IMR-90 (cell line): ENCODE measurements at regions not wholly inside any gene's neighbourhood (a gene's known extent, or its start where the extent isn't known, plus 50 kb on each side); places are given as distances from the start of the nearest gene placed in this dataset.
A peak's percentile ranks its signal among the peaks of the same experiment; 100 is the strongest.
"Not testable (repeated sequence)": the region's sequence is repeated elsewhere in the genome, so short reads cannot be mapped to it uniquely, and the experiment has no call there.

Experiments
- ATAC-seq: fragments of 200-7000 bp; cut with Tn5 transposase; 2 replicates; pipeline ENCODE4 v1.9.1; 2020; ENCODE audit warnings: low read depth, mild to moderate bottlenecking, moderate library complexity
- BruUV-seq: library from RNA; stranded (reverse); fragments of 400-500 nt; replicated peaks from 2 replicates; lab custom pipeline; 2021; lab: Mats Ljungman, UMichigan
- CTCF ChIA-PET: fragments of 300-600 bp; formaldehyde crosslinking; extraction: SDS; loops from one replicate; lab custom pipeline; 2021; ENCODE audit warnings: antibody characterized with exemption; lab: Yijun Ruan, JAX
- POLR2A ChIA-PET: fragments of 300-600 bp; sonication (Branson Sonifier 250); formaldehyde crosslinking; loops from one replicate; lab custom pipeline; 2022; ENCODE audit warnings: antibody characterized with exemption; ENCODE audit not compliant: unreplicated experiment; lab: Charles Lee
- DNase-seq: peaks from one replicate; pipeline ENCODE4 v3.0.0; 2013
- H2AFZ ChIP-seq: replicated peaks from 2 replicates; pipeline ENCODE3; 2013; ENCODE audit warnings: low read length, mild to moderate bottlenecking; ENCODE audit not compliant: poor library complexity
- H2AK5ac ChIP-seq: 2 replicates; pipeline ENCODE4 v1.6.1; 2013; ENCODE audit warnings: low read depth, low read length, inconsistent platforms
- H2AK9ac ChIP-seq: replicated peaks from 2 replicates; pipeline ENCODE3; 2013; ENCODE audit warnings: mild to moderate bottlenecking, low read depth, low read length, moderate library complexity; ENCODE audit not compliant: poor library complexity
- H2BK120ac ChIP-seq: 2 replicates; pipeline ENCODE4 v1.6.1; 2013; ENCODE audit warnings: low read depth, low read length, inconsistent platforms
- H2BK15ac ChIP-seq: 3 replicates; pipeline ENCODE4 v1.6.1; 2013; ENCODE audit warnings: low read depth, low read length, inconsistent platforms
- H2BK20ac ChIP-seq: 2 replicates; pipeline ENCODE4 v1.6.1; 2013; ENCODE audit warnings: low read depth, mild to moderate bottlenecking, inconsistent platforms, low read length, moderate library complexity
- H2BK5ac ChIP-seq: 2 replicates; pipeline ENCODE4 v1.6.1; 2013; ENCODE audit warnings: mild to moderate bottlenecking, low read depth, low read length, inconsistent platforms; ENCODE audit not compliant: poor library complexity, severe bottlenecking
- H3K14ac ChIP-seq: replicated peaks from 2 replicates; pipeline ENCODE4 v1.6.1; 2013; ENCODE audit warnings: low read depth, low read length, inconsistent platforms
- H3K18ac ChIP-seq: 2 replicates; pipeline ENCODE4 v1.6.1; 2013; ENCODE audit warnings: low read depth, low read length, control low read depth
- H3K23ac ChIP-seq: 2 replicates; pipeline ENCODE4 v1.6.1; 2013; ENCODE audit warnings: low read depth, low read length, inconsistent platforms
- H3K27ac ChIP-seq: 2 replicates; pipeline ENCODE4 v1.5.1; 2013; ENCODE audit warnings: mild to moderate bottlenecking, control low read depth, low read length; ENCODE audit not compliant: insufficient read depth
- H3K27me3 ChIP-seq: 2 replicates; pipeline ENCODE4 v1.6.1; 2013; ENCODE audit warnings: low read length; ENCODE audit not compliant: control insufficient read depth, insufficient read depth
- H3K36me3 ChIP-seq: 2 replicates; pipeline ENCODE4 v1.6.1; 2013; ENCODE audit warnings: low read length, mixed read lengths; ENCODE audit not compliant: control insufficient read depth, insufficient read depth
- H3K4ac ChIP-seq: 2 replicates; pipeline ENCODE4 v1.6.1; 2013; ENCODE audit warnings: low read depth, low read length, inconsistent platforms
- H3K4me1 ChIP-seq: 2 replicates; pipeline ENCODE4 v1.6.1; 2013; ENCODE audit warnings: low read length, mixed read lengths; ENCODE audit not compliant: control insufficient read depth, insufficient read depth
- H3K4me2 ChIP-seq: 2 replicates; pipeline ENCODE4 v1.6.1; 2013; ENCODE audit warnings: low read depth, mild to moderate bottlenecking, control low read depth, low read length, moderate library complexity
- H3K4me3 ChIP-seq: 2 replicates; pipeline ENCODE4 v1.5.1; 2013; ENCODE audit warnings: low read depth, mild to moderate bottlenecking, control low read depth, low read length, moderate library complexity; ENCODE audit not compliant: insufficient read depth
- H3K56ac ChIP-seq: 2 replicates; pipeline ENCODE4 v1.6.1; 2013; ENCODE audit warnings: low read length, inconsistent platforms; ENCODE audit not compliant: insufficient read depth; ENCODE audit errors: extremely low read depth
- H3K79me1 ChIP-seq, 2 experiments: 2 replicates each; pipeline ENCODE4 v1.6.1; 2013; ENCODE audit warnings: low read length in 2 of 2, inconsistent platforms in 1 of 2, low read depth in 1 of 2
- H3K9ac ChIP-seq: 2 replicates; pipeline ENCODE4 v1.6.1; 2013; ENCODE audit warnings: low read depth, low read length, control low read depth
- H3K9me1 ChIP-seq: 2 replicates; pipeline ENCODE4 v1.6.1; 2013; ENCODE audit warnings: low read length, inconsistent platforms; ENCODE audit not compliant: insufficient read depth
- H3K9me3 ChIP-seq: 2 replicates; pipeline ENCODE4 v1.6.1; 2013; ENCODE audit warnings: low read length; ENCODE audit not compliant: control insufficient read depth, insufficient read depth
- H4K20me1 ChIP-seq: 2 replicates; pipeline ENCODE4 v1.6.1; 2013; ENCODE audit warnings: low read length, inconsistent platforms; ENCODE audit not compliant: insufficient read depth
- H4K5ac ChIP-seq: 2 replicates; pipeline ENCODE4 v1.6.1; 2013; ENCODE audit warnings: mild to moderate bottlenecking, low read depth, low read length, control low read depth
- H4K8ac ChIP-seq, 2 experiments: 2 replicates each; pipeline ENCODE4 v1.6.1; 2013; ENCODE audit warnings: low read depth in 2 of 2, low read length in 2 of 2, control low read depth in 1 of 2, inconsistent platforms in 1 of 2
- H4K91ac ChIP-seq: 2 replicates; pipeline ENCODE4 v1.6.1; 2013; ENCODE audit warnings: low read depth, low read length, inconsistent platforms; ENCODE audit not compliant: insufficient read depth
- WGBS, 2 experiments: methylation state at CpG; one replicate each; pipeline versions ENCODE4 v1.1.5 to v1.1.7; 2013; ENCODE audit warnings: missing lambda C conversion rate in 2 of 2; ENCODE audit not compliant: insufficient read length in 1 of 2; ENCODE audit errors: extremely low coverage in 2 of 2; 5-methylcytosine and 5-hydroxymethylcytosine counted together
- dilution Hi-C: fragments of 300-500 bp; cut with HindIII; formaldehyde crosslinking; loops from one replicate; pipeline ENCODE4 v1.14.3; 2018; ENCODE audit warnings: low sequenced_read_pairs; ENCODE audit not compliant: unreplicated experiment
- in situ Hi-C: fragments of 300-500 bp; cut with MboI; formaldehyde crosslinking; loops from 3 replicates; pipeline ENCODE4 v1.14.3; 2019; ENCODE audit warnings: low sequenced_read_pairs, inconsistent platforms, mixed read lengths
- intact Hi-C: fragments of 100-400 bp; cut with micrococcal nuclease; formaldehyde crosslinking; loops from 2 replicates; pipeline ENCODE4 v1.10.0; 2022

DNA sequence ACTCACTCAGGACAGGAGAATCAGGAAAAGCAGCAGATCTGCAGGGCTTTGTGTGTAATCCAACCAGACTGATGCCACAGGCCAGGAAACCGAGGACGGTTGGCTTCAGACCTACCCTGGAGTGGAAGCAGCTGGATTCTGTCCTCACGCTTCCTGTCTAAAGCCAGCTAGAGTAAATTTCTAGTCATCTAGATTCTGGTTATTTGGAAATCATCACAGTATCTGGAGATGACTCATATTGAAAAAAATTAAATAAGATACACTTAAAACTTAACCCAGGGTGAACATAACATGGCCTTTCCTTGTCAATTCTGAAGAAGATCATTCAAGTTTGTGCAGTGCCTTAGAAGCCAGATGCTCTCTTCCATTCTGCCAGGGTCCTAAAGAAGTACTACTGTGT lies 288.9 kb upstream of the PLGLB2 start:
- CTCF ChIA-PET, H2AFZ ChIP-seq: not testable (repeated sequence)

DNA sequence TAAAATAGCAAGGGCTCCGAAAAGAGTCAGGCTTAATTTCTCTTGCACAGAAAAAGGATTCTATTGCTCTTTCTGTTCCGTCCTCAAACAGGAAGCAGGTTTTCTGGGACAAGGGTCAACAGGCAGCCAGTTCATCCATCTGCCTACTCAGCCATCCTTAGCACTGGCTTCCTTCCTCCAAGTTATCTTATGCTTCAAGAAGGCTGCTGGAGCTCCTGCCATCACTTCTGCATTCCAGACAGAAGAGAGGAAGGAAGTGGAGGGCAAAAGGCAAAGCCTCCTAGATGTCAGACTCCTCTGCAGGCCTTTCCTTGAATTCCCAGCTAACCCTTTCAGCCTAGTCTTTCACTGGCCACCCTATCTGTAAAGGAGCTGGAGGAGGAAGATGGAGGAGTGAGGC lies 287.8 kb upstream of the PLGLB2 start:
- CTCF ChIA-PET, H3K9ac ChIP-seq, H3K4ac ChIP-seq, H2AFZ ChIP-seq, intact Hi-C loops, H2BK15ac ChIP-seq, BruUV-seq, in situ Hi-C loops, H3K56ac ChIP-seq, DNase-seq, H4K91ac ChIP-seq, H3K4me3 ChIP-seq, H3K9me1 ChIP-seq, H2BK20ac ChIP-seq, dilution Hi-C loops, H3K79me1 ChIP-seq, H3K23ac ChIP-seq, H3K14ac ChIP-seq, H3K36me3 ChIP-seq, H2AK9ac ChIP-seq, H3K27me3 ChIP-seq, H3K4me2 ChIP-seq, POLR2A ChIA-PET, H2BK5ac ChIP-seq, H4K8ac ChIP-seq, ATAC-seq, H3K9me3 ChIP-seq: not testable (repeated sequence)
- peak overlapping the region; percentile 92; the same call in 1 of the 2 replicates for H4K5ac ChIP-seq
- peak overlapping the region; percentile 87 for H3K27ac ChIP-seq
- H3K4me1 ChIP-seq = peaks cover 14% of the 10 kb centered on the region
- peak overlapping the region; percentile 78; the same call in 1 of the 2 replicates for H3K18ac ChIP-seq
- peak overlapping the region; percentile 10; the same call in 1 of the 2 replicates for H2BK120ac ChIP-seq
- peak overlapping the region; percentile 43; the same call in 1 of the 2 replicates for H2AK5ac ChIP-seq
- H4K20me1 ChIP-seq = peaks cover 30% of the 10 kb centered on the region
- WGBS, 2 experiments = no CpG with 5 or more reads among the region's 2 CpGs

More for the DNA sequence above, 288.9 kb upstream of the PLGLB2 start:
- H4K91ac ChIP-seq, H3K27me3 ChIP-seq, H3K23ac ChIP-seq, H3K9me1 ChIP-seq, DNase-seq, intact Hi-C loops, H3K36me3 ChIP-seq, H3K79me1 ChIP-seq, H2AK9ac ChIP-seq, H3K9me3 ChIP-seq, dilution Hi-C loops, BruUV-seq, POLR2A ChIA-PET, in situ Hi-C loops: not testable (repeated sequence)
- Histone ChIP-seq H3K56ac (0 out of 2 replicates have a peak overlapping the region, but pooled peaks have one; percentile 72), H4K8ac (peak overlapping the region; percentile 77 to 88; a peak in 3 of 4 replicates), H3K4me3 (peak overlapping the region; percentile 50), H2AK5ac (peak overlapping the region; percentile 73; the same call in 1 of the 2 replicates), H4K5ac (peak overlapping the region; percentile 93), H3K14ac (peak overlapping the region; percentile 66; the same call in 1 of the 2 replicates), H2BK120ac (peak overlapping the region; percentile 64; the same call in 1 of the 2 replicates), H2BK5ac (peak overlapping the region; percentile 91), H3K4me2 (peak overlapping the region; percentile 74), H3K9ac (peak overlapping the region; percentile 83), H2BK15ac (0 out of 3 replicates have a peak overlapping the region, but pooled peaks have one; percentile 84), H3K4me1 (peaks cover 14% of the 10 kb centered on the region), H2BK20ac (peak overlapping the region; percentile 80; the same call in 1 of the 2 replicates), H4K20me1 (peaks cover 22% of the 10 kb centered on the region), H3K4ac (peak overlapping the region; percentile 87), H3K18ac (peak overlapping the region; percentile 88), H3K27ac (peak overlapping the region; percentile 98)
- WGBS, 2 experiments = no CpG with 5 or more reads among the region's 3 CpGs
- ATAC-seq = peak; percentile 38
